GM12872 (cell line): ENCODE measurements at regions not wholly inside any gene's neighbourhood (a gene's known extent, or its start where the extent isn't known, plus 50 kb on each side); places are given as distances from the start of the nearest gene placed in this dataset.

ENCODE experiments used
- CTCF ChIP-seq: IDR thresholded peaks from 3 replicates; pipeline ENCODE4 v1.5.1; 2011; ENCODE audit warnings: low read depth, mild to moderate bottlenecking, low read length, moderate library complexity; ENCODE audit not compliant: insufficient read depth

- no peak for TF ChIP-seq CTCF
Observed at GRCh38 chr5:152642880-152643279, 237.8 kb upstream of the NMUR2 start.

- TF ChIP-seq CTCF: no peak
Observed at GRCh38 chr5:152644029-152644728, 239.1 kb upstream of the NMUR2 start.

- TF ChIP-seq CTCF: no peak
Observed at GRCh38 chr5:152649609-152650008, 244.5 kb upstream of the NMUR2 start.

GRCh38 chr5:152650413-152650812 is 245.3 kb upstream of the NMUR2 start:
- no peak for TF ChIP-seq CTCF

GRCh38 chr5:152673601-152674000 is 268.5 kb upstream of the NMUR2 start:
- TF ChIP-seq CTCF: no peak

GRCh38 chr5:152674403-152674802 is 269.3 kb upstream of the NMUR2 start:
- no peak for TF ChIP-seq CTCF

- no peak for TF ChIP-seq CTCF
Observed at GRCh38 chr5:152676196-152676595, 271.1 kb upstream of the NMUR2 start.

- TF ChIP-seq CTCF: no peak
Observed at GRCh38 chr5:152683205-152683604, 278.1 kb upstream of the NMUR2 start.
